ENCODE measurements at regions not wholly inside any gene's neighbourhood (a gene's known extent, or its start where the extent isn't known, plus 50 kb on each side); places are given as distances from the start of the nearest gene placed in this dataset.

DNA sequence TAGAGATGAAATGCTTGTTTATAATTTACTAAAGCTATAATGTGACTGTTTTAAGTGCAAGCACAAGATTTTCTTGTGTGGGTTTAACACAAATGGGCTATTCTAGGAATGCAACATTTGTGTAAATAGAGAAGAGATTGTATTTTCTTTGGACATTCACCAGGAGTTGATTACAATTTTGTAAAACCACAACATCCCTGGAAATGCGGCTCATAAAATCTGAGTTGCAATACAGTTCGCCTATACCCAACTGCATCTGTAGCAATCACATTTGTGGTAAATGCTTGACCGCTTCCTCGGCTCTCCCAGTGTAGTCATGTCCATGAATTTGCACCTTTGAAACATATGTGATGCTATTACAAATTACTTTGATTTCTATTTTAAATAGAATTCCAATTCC, 348.7 kb upstream of the CDH20 start:
- TF ChIP-seq, protein P1, sequence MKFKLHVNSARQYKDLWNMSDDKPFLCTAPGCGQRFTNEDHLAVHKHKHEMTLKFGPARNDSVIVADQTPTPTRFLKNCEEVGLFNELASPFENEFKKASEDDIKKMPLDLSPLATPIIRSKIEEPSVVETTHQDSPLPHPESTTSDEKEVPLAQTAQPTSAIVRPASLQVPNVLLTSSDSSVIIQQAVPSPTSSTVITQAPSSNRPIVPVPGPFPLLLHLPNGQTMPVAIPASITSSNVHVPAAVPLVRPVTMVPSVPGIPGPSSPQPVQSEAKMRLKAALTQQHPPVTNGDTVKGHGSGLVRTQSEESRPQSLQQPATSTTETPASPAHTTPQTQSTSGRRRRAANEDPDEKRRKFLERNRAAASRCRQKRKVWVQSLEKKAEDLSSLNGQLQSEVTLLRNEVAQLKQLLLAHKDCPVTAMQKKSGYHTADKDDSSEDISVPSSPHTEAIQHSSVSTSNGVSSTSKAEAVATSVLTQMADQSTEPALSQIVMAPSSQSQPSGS (CRISPR knock-in tag; IDR thresholded peaks at IDR 0.05): no peak
- TF ChIP-seq, protein P2, sequence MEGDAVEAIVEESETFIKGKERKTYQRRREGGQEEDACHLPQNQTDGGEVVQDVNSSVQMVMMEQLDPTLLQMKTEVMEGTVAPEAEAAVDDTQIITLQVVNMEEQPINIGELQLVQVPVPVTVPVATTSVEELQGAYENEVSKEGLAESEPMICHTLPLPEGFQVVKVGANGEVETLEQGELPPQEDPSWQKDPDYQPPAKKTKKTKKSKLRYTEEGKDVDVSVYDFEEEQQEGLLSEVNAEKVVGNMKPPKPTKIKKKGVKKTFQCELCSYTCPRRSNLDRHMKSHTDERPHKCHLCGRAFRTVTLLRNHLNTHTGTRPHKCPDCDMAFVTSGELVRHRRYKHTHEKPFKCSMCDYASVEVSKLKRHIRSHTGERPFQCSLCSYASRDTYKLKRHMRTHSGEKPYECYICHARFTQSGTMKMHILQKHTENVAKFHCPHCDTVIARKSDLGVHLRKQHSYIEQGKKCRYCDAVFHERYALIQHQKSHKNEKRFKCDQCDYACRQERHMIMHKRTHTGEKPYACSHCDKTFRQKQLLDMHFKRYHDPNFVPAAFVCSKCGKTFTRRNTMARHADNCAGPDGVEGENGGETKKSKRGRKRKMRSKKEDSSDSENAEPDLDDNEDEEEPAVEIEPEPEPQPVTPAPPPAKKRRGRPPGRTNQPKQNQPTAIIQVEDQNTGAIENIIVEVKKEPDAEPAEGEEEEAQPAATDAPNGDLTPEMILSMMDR (IDR thresholded peaks at IDR 0.05 in 2 of 3, conservative IDR thresholded peaks at IDR 0.05 in 1 of 3; ENCODE audit: insufficient read depth in 2 of 3, low read depth in 1 of 3, low read length in 3 of 3): no peak
- TF ChIP-seq SAFB2 (IDR thresholded peaks at IDR 0.05; ENCODE audit: borderline replicate concordance, low read depth, low read length, severe bottlenecking): no peak
